Fibroblast of villous mesenchyme (primary cell): ENCODE measurements at regions not wholly inside any gene's neighbourhood (a gene's known extent, or its start where the extent isn't known, plus 50 kb on each side); places are given as distances from the start of the nearest gene placed in this dataset.

Experiments used
- DNase-seq: peaks from one replicate; pipeline ENCODE4 v3.0.0-alpha.2; 2010; ENCODE audit warnings: low read depth
- H3K4me3 ChIP-seq: 2 replicates; pipeline ENCODE4 v1.5.1; 2011; ENCODE audit warnings: low read depth, mild to moderate bottlenecking, low read length
- CTCF ChIP-seq: IDR thresholded peaks from 2 replicates; pipeline ENCODE4 v1.5.1; 2012; ENCODE audit warnings: low read depth, mild to moderate bottlenecking, low read length; ENCODE audit not compliant: insufficient read depth

- TF ChIP-seq CTCF = no peak
- DNase-seq = peak; percentile 36
- no peak overlapping the region for H3K4me3 ChIP-seq
These were observed 91.4 kb upstream of the GSE1 start for GRCh38 chr16:85521552-85522307.

- TF ChIP-seq CTCF = no peak
- DNase-seq = no peak
These were observed 90.7 kb upstream of the GSE1 start for GRCh38 chr16:85522308-85522841.

GRCh38 chr16:85522842-85523601 lies 90.1 kb upstream of the GSE1 start:
- no peak for TF ChIP-seq CTCF
- no peak overlapping the region for H3K4me3 ChIP-seq
- peak; percentile 40 for DNase-seq

More at GRCh38 chr16:85522308-85522841, 90.7 kb upstream of the GSE1 start:
- no peak overlapping the region for H3K4me3 ChIP-seq

- no peak overlapping the region for H3K4me3 ChIP-seq
- no peak for TF ChIP-seq CTCF
- peak; percentile 72 for DNase-seq
These were observed 89.3 kb upstream of the GSE1 start for GRCh38 chr16:85523602-85524364.

- no peak for DNase-seq
- H3K4me3 ChIP-seq = no peak overlapping the region
- no peak for TF ChIP-seq CTCF
These were observed 88.8 kb upstream of the GSE1 start for GRCh38 chr16:85524365-85524629.

GRCh38 chr16:85524630-85525419 lies 88.3 kb upstream of the GSE1 start:
- H3K4me3 ChIP-seq = no peak overlapping the region
- peak; percentile 79 for DNase-seq
- TF ChIP-seq CTCF = no peak
